ENCODE measurements at regions not wholly inside any gene's neighbourhood (a gene's known extent, or its start where the extent isn't known, plus 50 kb on each side); places are given as distances from the start of the nearest gene placed in this dataset.
"Not testable (repeated sequence)": the region's sequence is repeated elsewhere in the genome, so short reads cannot be mapped to it uniquely, and the experiment has no call there.

- not testable (repeated sequence) for H3K4me3 Mint-ChIP-seq; H3K4me1 Mint-ChIP-seq (ENCODE audit: low read depth); H3K9me3 Mint-ChIP-seq; H3K27me3 Mint-ChIP-seq (ENCODE audit: low read depth); H3K27ac Mint-ChIP-seq; DNase-seq; ATAC-seq (replicated peaks in 1 of 2); H3K36me3 Mint-ChIP-seq (ENCODE audit: insufficient read depth in 2 of 2)
Measured at GRCh38 chr2:111280709-111281286, 160.1 kb downstream of the BCL2L11 start.

GRCh38 chr2:111282162-111282561, 161.4 kb downstream of the BCL2L11 start:
- not testable (repeated sequence) for ATAC-seq (replicated peaks in 1 of 2); H3K4me1 Mint-ChIP-seq (ENCODE audit: low read depth); DNase-seq; H3K27me3 Mint-ChIP-seq (ENCODE audit: low read depth); H3K9me3 Mint-ChIP-seq; H3K36me3 Mint-ChIP-seq (ENCODE audit: insufficient read depth in 2 of 2); H3K4me3 Mint-ChIP-seq; H3K27ac Mint-ChIP-seq

GRCh38 chr2:111287646-111288568, 167.2 kb downstream of the BCL2L11 start:
- H3K27me3 Mint-ChIP-seq (ENCODE audit: low read depth); H3K4me1 Mint-ChIP-seq (ENCODE audit: low read depth); H3K4me3 Mint-ChIP-seq; ATAC-seq (replicated peaks in 1 of 2); H3K9me3 Mint-ChIP-seq; H3K27ac Mint-ChIP-seq; DNase-seq; H3K36me3 Mint-ChIP-seq (ENCODE audit: insufficient read depth in 2 of 2): not testable (repeated sequence)

- H3K4me3 Mint-ChIP-seq; H3K27me3 Mint-ChIP-seq (ENCODE audit: low read depth); H3K36me3 Mint-ChIP-seq (ENCODE audit: insufficient read depth in 2 of 2); ATAC-seq (replicated peaks in 1 of 2); H3K9me3 Mint-ChIP-seq; DNase-seq; H3K4me1 Mint-ChIP-seq (ENCODE audit: low read depth); H3K27ac Mint-ChIP-seq: not testable (repeated sequence)
Measured at GRCh38 chr2:111290370-111290769, 169.7 kb downstream of the BCL2L11 start.

- H3K4me1 Mint-ChIP-seq (ENCODE audit: low read depth); H3K27ac Mint-ChIP-seq; H3K4me3 Mint-ChIP-seq; H3K27me3 Mint-ChIP-seq (ENCODE audit: low read depth); H3K36me3 Mint-ChIP-seq (ENCODE audit: insufficient read depth in 2 of 2); H3K9me3 Mint-ChIP-seq: not testable (repeated sequence)
- DNase-seq (peak in 1 of 2 donors; percentile 17), ATAC-seq (replicated peaks in 1 of 2) (peak; percentile 70 to 79)
Measured at GRCh38 chr2:111291566-111291965, 170.9 kb downstream of the BCL2L11 start.

- not testable (repeated sequence) for H3K9me3 Mint-ChIP-seq; H3K36me3 Mint-ChIP-seq (ENCODE audit: insufficient read depth in 2 of 2)
Measured at GRCh38 chr2:111292232-111292968, 171.7 kb downstream of the BCL2L11 start.

GRCh38 chr2:111294699-111295098, 174.0 kb downstream of the BCL2L11 start:
- not testable (repeated sequence) for H3K27ac Mint-ChIP-seq; H3K27me3 Mint-ChIP-seq (ENCODE audit: low read depth); H3K36me3 Mint-ChIP-seq (ENCODE audit: insufficient read depth in 2 of 2); H3K4me1 Mint-ChIP-seq (ENCODE audit: low read depth); H3K9me3 Mint-ChIP-seq; DNase-seq; H3K4me3 Mint-ChIP-seq; ATAC-seq (replicated peaks in 1 of 2)

More at GRCh38 chr2:111292232-111292968, 171.7 kb downstream of the BCL2L11 start:
- DNase-seq; H3K27me3 Mint-ChIP-seq (ENCODE audit: low read depth); H3K4me1 Mint-ChIP-seq (ENCODE audit: low read depth): not testable (repeated sequence)
- peak; percentile 80 to 81 for ATAC-seq (replicated peaks in 1 of 2)
- H3K4me3 Mint-ChIP-seq = peak overlapping the region; percentile 45 to 66
- H3K27ac Mint-ChIP-seq = peak overlapping the region; percentile 11

- ATAC-seq (replicated peaks in 1 of 2); H3K9me3 Mint-ChIP-seq; H3K27ac Mint-ChIP-seq; H3K4me1 Mint-ChIP-seq (ENCODE audit: low read depth); H3K36me3 Mint-ChIP-seq (ENCODE audit: insufficient read depth in 2 of 2); H3K27me3 Mint-ChIP-seq (ENCODE audit: low read depth); H3K4me3 Mint-ChIP-seq; DNase-seq: not testable (repeated sequence)
Measured at GRCh38 chr2:111296122-111296804, 175.5 kb downstream of the BCL2L11 start.

- DNase-seq; H3K27me3 Mint-ChIP-seq (ENCODE audit: low read depth); H3K4me3 Mint-ChIP-seq; H3K27ac Mint-ChIP-seq; H3K4me1 Mint-ChIP-seq (ENCODE audit: low read depth); H3K36me3 Mint-ChIP-seq (ENCODE audit: insufficient read depth in 2 of 2); H3K9me3 Mint-ChIP-seq; ATAC-seq (replicated peaks in 1 of 2): not testable (repeated sequence)
Measured at GRCh38 chr2:111297128-111297527, 176.4 kb downstream of the BCL2L11 start.

- H3K4me1 Mint-ChIP-seq (ENCODE audit: low read depth); H3K36me3 Mint-ChIP-seq (ENCODE audit: insufficient read depth in 2 of 2); H3K27me3 Mint-ChIP-seq (ENCODE audit: low read depth); H3K4me3 Mint-ChIP-seq; H3K27ac Mint-ChIP-seq; ATAC-seq (replicated peaks in 1 of 2); DNase-seq; H3K9me3 Mint-ChIP-seq: not testable (repeated sequence)
Measured at GRCh38 chr2:111298927-111299326, 178.2 kb downstream of the BCL2L11 start.

- H3K4me3 Mint-ChIP-seq; H3K27me3 Mint-ChIP-seq (ENCODE audit: low read depth); DNase-seq; H3K4me1 Mint-ChIP-seq (ENCODE audit: low read depth); ATAC-seq (replicated peaks in 1 of 2); H3K36me3 Mint-ChIP-seq (ENCODE audit: insufficient read depth in 2 of 2); H3K27ac Mint-ChIP-seq; H3K9me3 Mint-ChIP-seq: not testable (repeated sequence)
Measured at GRCh38 chr2:111299635-111300034, 178.9 kb downstream of the BCL2L11 start.

GRCh38 chr2:111301677-111302076, 181.0 kb downstream of the BCL2L11 start:
- H3K4me1 Mint-ChIP-seq (ENCODE audit: low read depth); H3K27me3 Mint-ChIP-seq (ENCODE audit: low read depth); H3K4me3 Mint-ChIP-seq; H3K9me3 Mint-ChIP-seq; H3K27ac Mint-ChIP-seq; H3K36me3 Mint-ChIP-seq (ENCODE audit: insufficient read depth in 2 of 2); ATAC-seq (replicated peaks in 1 of 2); DNase-seq: not testable (repeated sequence)

All from activated T-cell treated with anti-CD3 and anti-CD28 coated beads, Interleukin-2, amount 50 U/mL, for 72 hours (primary cell).